MM.1S (cell line): ENCODE measurements at regions not wholly inside any gene's neighbourhood (a gene's known extent, or its start where the extent isn't known, plus 50 kb on each side); places are given as distances from the start of the nearest gene placed in this dataset.

Experiments
- EZH2 ChIP-seq: fragments of 300-600 bp; sonication (generic); optimal IDR thresholded peaks from 2 replicates; pipeline ENCODE3; 2017; ENCODE audit warnings: low read depth, mild to moderate bottlenecking, antibody characterized with exemption, low read length, mixed read lengths
- EZH2phosphoT487 ChIP-seq: fragments of 300-600 bp; sonication (generic); IDR thresholded peaks from 2 replicates; pipeline ENCODE4 v1.6.1; 2018; ENCODE audit warnings: antibody characterized with exemption, low read length
- TF ChIP-seq, protein P1 (sequence below): fragments of 300-600 bp; sonication (generic); IDR thresholded peaks from 2 replicates; pipeline ENCODE4 v1.5.1; 2016; ENCODE audit warnings: antibody characterized with exemption, low read length, mixed read lengths

DNA sequence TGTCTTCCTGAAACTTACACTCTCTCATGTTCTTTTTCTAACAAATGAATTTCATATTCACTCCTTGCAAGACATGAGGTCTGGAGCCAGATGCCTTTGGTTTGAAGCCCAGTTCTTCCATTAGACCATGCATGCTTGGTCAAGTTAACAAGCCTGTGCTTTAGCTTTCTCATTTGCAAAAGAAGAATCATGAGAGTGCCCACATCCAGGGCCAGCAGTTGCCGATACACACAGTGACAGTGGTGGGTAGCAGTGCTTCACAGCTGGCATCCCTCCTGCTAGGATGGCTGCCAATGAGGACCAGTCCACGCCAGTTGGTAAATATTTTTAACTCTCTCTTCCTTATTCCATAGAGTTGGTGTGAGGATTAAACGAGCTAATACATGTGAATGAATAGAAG, 163.1 kb downstream of the PHLDA1 start:
- TF ChIP-seq EZH2phosphoT487 = no peak
- TF ChIP-seq, protein P1, sequence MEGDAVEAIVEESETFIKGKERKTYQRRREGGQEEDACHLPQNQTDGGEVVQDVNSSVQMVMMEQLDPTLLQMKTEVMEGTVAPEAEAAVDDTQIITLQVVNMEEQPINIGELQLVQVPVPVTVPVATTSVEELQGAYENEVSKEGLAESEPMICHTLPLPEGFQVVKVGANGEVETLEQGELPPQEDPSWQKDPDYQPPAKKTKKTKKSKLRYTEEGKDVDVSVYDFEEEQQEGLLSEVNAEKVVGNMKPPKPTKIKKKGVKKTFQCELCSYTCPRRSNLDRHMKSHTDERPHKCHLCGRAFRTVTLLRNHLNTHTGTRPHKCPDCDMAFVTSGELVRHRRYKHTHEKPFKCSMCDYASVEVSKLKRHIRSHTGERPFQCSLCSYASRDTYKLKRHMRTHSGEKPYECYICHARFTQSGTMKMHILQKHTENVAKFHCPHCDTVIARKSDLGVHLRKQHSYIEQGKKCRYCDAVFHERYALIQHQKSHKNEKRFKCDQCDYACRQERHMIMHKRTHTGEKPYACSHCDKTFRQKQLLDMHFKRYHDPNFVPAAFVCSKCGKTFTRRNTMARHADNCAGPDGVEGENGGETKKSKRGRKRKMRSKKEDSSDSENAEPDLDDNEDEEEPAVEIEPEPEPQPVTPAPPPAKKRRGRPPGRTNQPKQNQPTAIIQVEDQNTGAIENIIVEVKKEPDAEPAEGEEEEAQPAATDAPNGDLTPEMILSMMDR = no peak
- no peak for TF ChIP-seq EZH2
